CD4-positive, alpha-beta T cell (primary cell): ENCODE measurements at regions not wholly inside any gene's neighbourhood (a gene's known extent, or its start where the extent isn't known, plus 50 kb on each side); places are given as distances from the start of the nearest gene placed in this dataset.
A peak's percentile ranks its signal among the peaks of the same experiment; 100 is the strongest.
"Not testable (repeated sequence)": the region's sequence is repeated elsewhere in the genome, so short reads cannot be mapped to it uniquely, and the experiment has no call there.

ENCODE experiments used
- ATAC-seq: fragments of 200-7000 bp; cut with Tn5 transposase; one replicate; pipeline ENCODE4 v1.10.0; 2022; ENCODE audit warnings: mild to moderate bottlenecking; ENCODE audit not compliant: poor library complexity
- CTCF ChIA-PET: fragments of 350-600 bp; sonication (Branson Sonifier 250); formaldehyde crosslinking; loops from one replicate; lab custom pipeline; 2021; ENCODE audit warnings: antibody characterized with exemption, inconsistent platforms; lab: Charles Lee
- POLR2A ChIA-PET: fragments of 350-600 bp; sonication (Branson Sonifier 250); formaldehyde crosslinking; loops from one replicate; lab custom pipeline; 2021; ENCODE audit warnings: antibody characterized with exemption, inconsistent platforms; lab: Charles Lee
- DNase-seq, 14 experiments: peaks; one replicate each; pipeline ENCODE4 v3.0.0-alpha.2; 2013 to 2020; ENCODE audit warnings: mixed read lengths in 2 of 14
- H3K27ac ChIP-seq, 2 donors: one replicate each; pipeline versions ENCODE4 v1.5.1 to v1.7.0; 2013; ENCODE audit warnings: low read length in 2 of 2, low read depth in 1 of 2, mild to moderate bottlenecking in 1 of 2
- H3K27me3 ChIP-seq, 2 experiments: 1 replicate in 1 of 2; 2 replicates in 1 of 2; pipeline versions ENCODE4 v1.6.1 to v1.7.0; 2013; ENCODE audit warnings: low read length in 2 of 2, control low read depth in 1 of 2, mild to moderate bottlenecking in 1 of 2, moderate library complexity in 1 of 2; ENCODE audit not compliant: insufficient read depth in 2 of 2, control insufficient read depth in 1 of 2
- H3K36me3 ChIP-seq: one replicate; pipeline ENCODE4 v1.6.1; 2013; ENCODE audit warnings: low read length, control low read depth; ENCODE audit not compliant: insufficient read depth
- H3K4me1 ChIP-seq: one replicate; pipeline ENCODE4 v1.6.1; 2013; ENCODE audit warnings: low read length, control low read depth; ENCODE audit not compliant: insufficient read depth
- H3K4me3 ChIP-seq: one replicate; pipeline ENCODE4 v1.5.1; 2013; ENCODE audit warnings: mild to moderate bottlenecking, low read length, moderate library complexity
- H3K9me3 ChIP-seq, 2 experiments: 1 replicate in 1 of 2; 2 replicates in 1 of 2; pipeline versions ENCODE4 v1.6.1 to v1.7.0; 2013; ENCODE audit warnings: low read length in 2 of 2, mild to moderate bottlenecking in 2 of 2, control low read depth in 1 of 2, moderate library complexity in 1 of 2; ENCODE audit not compliant: control insufficient read depth in 1 of 2, insufficient read depth in 1 of 2
- H3K27ac Mint-ChIP-seq: one replicate; pipeline ENCODE4 v1.8.0; 2020; ENCODE audit warnings: mixed read lengths
- H3K27me3 Mint-ChIP-seq: one replicate; pipeline ENCODE4 v1.8.0; 2021; ENCODE audit warnings: mixed read lengths
- H3K36me3 Mint-ChIP-seq: one replicate; pipeline ENCODE4 v1.8.0; 2021; ENCODE audit warnings: low read depth, mixed read lengths
- H3K4me1 Mint-ChIP-seq: one replicate; pipeline ENCODE4 v1.8.0; 2021; ENCODE audit warnings: low read depth, mixed read lengths
- H3K4me3 Mint-ChIP-seq: one replicate; pipeline ENCODE4 v1.8.0; 2020; ENCODE audit warnings: mild to moderate bottlenecking, mixed read lengths
- H3K9me3 Mint-ChIP-seq: one replicate; pipeline ENCODE4 v1.8.0; 2020; ENCODE audit warnings: mixed read lengths
- intact Hi-C, 2 experiments: fragments of 100-400 bp; cut with DNase I in 1 of 2; cut with micrococcal nuclease in 1 of 2; formaldehyde crosslinking; loops; one replicate each; pipeline versions ENCODE4 v1.15.1 to v1.9.0; 2023 to 2025; cut with DNase I, micrococcal nuclease

DNA sequence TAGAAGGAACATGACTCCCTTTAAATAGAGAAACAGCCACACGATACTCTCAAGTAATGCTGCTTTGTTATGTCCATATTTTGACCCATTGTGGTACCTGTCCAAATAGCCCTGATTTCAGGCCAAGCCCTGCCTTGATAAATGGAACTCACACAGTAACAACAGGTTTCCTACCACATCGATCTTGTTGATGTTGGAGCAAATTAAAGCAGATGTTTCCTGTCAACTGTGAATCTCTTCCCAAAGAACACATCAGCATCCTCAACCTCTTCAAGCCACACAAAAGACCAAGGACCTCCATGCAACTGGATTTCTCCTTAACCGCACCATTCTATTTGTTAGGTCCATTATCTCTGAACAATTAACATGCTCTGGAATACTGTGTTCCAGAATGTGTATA is 109.5 kb downstream of the FOXD4L6 start:
- H3K9me3 ChIP-seq, CTCF ChIA-PET, DNase-seq, H3K4me1 Mint-ChIP-seq, POLR2A ChIA-PET, intact Hi-C loops, H3K4me3 ChIP-seq, H3K27me3 Mint-ChIP-seq, H3K27me3 ChIP-seq, H3K4me3 Mint-ChIP-seq, H3K9me3 Mint-ChIP-seq, H3K4me1 ChIP-seq, ATAC-seq, H3K27ac ChIP-seq, H3K36me3 ChIP-seq, H3K27ac Mint-ChIP-seq: not testable (repeated sequence)
- peaks cover 41% of the 10 kb centered on the region for H3K36me3 Mint-ChIP-seq

DNA sequence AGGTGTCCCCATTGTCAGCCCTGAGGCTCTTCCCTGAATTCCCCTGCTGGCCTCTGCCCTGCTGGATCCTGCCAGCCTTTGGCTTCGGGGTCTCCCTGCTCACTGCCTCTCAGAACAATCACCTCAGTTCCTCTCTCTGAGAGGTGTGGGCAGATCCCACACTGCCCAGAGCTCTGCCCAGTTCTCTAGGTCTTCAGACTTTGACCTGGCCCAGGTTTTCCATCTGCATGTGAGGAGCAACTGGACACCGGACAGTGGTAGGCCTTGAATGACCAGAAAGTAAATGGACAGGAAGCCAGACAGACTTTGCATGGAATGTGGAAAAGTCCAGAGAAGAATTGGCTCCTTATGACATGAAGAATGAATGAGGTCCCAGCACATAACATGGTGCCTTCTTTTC is 111.8 kb downstream of the FOXD4L6 start:
- ATAC-seq, H3K27me3 ChIP-seq, H3K9me3 Mint-ChIP-seq, POLR2A ChIA-PET, H3K27me3 Mint-ChIP-seq, H3K4me3 Mint-ChIP-seq, intact Hi-C loops, H3K27ac ChIP-seq, DNase-seq, H3K4me3 ChIP-seq, H3K27ac Mint-ChIP-seq, H3K4me1 Mint-ChIP-seq, H3K9me3 ChIP-seq, CTCF ChIA-PET, H3K4me1 ChIP-seq: not testable (repeated sequence)
- H3K36me3 Mint-ChIP-seq = peaks cover 57% of the 10 kb centered on the region
- peaks cover 10% of the 10 kb centered on the region for H3K36me3 ChIP-seq

DNA sequence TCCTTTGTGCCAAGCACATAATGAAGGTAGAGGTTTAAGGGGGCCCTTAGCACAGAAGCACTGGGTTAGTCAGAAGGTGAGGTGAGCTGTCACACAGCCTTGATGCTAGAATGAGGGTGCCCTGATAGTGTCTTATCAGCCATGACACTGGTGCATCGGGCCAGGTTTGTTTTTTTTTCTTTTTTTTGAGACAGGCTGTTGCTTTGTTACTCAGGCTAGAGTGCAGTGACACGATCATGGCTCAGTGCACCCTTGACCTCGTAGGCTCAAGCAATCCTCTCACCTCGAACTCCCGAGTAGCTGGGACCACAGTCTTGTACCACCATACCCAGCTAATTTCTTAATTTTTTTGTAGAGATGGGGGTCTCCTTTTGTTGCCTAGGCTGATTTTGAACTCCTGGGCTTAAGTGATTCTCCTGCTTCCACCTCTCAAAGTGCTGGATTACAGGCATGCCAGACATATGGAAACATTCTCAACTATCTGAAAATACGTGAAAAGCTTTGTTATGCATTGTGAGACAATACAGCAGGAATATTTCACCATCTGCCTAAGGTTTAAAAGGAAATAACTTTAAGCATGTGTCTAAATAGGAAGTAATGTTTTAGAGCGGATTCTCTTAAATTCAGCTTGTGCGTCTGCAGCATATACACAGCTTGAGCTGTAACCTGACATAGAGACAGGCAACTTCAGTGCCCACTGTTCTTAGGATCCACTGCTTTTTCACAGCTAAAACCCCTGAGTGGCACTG is 128.4 kb downstream of the FOXD4L6 start:
- DNase-seq, H3K4me3 Mint-ChIP-seq, ATAC-seq, H3K9me3 ChIP-seq, H3K9me3 Mint-ChIP-seq, H3K36me3 ChIP-seq, H3K27me3 Mint-ChIP-seq, H3K4me1 ChIP-seq, H3K27ac ChIP-seq, POLR2A ChIA-PET, H3K4me3 ChIP-seq, intact Hi-C loops, H3K27me3 ChIP-seq, H3K27ac Mint-ChIP-seq: not testable (repeated sequence)
- Mint-ChIP-seq H3K4me1 (peaks cover 52% of the 10 kb centered on the region), H3K36me3 (peaks cover 57% of the 10 kb centered on the region)
- CTCF ChIA-PET = interaction anchor here (1.2 kb wide), 1 partner anchor 8 kb away, joined by 3 read pairs; no protein-coding TSS in a partner anchor

DNA sequence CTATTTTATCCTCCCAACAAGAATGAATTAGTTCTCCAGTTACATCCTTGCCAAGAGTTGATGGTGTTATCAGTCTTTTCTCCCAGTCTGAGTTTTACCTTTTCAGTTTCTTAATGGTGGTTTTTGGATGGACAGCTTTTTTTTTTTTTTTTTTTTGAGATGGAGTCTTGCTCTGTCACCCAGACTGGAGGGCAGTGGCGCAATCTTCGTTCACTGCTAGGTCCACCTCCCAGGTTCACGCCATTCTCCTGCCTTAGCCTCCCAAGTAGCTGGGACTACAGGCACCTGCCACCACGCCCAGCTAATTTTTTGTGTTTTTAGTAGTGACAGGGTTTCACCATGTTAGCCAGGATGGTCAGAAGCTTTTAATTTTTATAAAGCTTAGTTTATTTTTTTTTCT is 133.0 kb downstream of the FOXD4L6 start:
- DNase-seq, CTCF ChIA-PET, H3K36me3 ChIP-seq, H3K9me3 Mint-ChIP-seq, H3K4me3 ChIP-seq, H3K27me3 Mint-ChIP-seq, ATAC-seq, H3K27ac Mint-ChIP-seq, intact Hi-C loops, H3K9me3 ChIP-seq, H3K27ac ChIP-seq, POLR2A ChIA-PET, H3K4me3 Mint-ChIP-seq, H3K27me3 ChIP-seq: not testable (repeated sequence)
- Mint-ChIP-seq H3K4me1 (peaks cover 69% of the 10 kb centered on the region), H3K36me3 (peaks cover 60% of the 10 kb centered on the region)
- peaks cover 13% of the 10 kb centered on the region for H3K4me1 ChIP-seq

DNA sequence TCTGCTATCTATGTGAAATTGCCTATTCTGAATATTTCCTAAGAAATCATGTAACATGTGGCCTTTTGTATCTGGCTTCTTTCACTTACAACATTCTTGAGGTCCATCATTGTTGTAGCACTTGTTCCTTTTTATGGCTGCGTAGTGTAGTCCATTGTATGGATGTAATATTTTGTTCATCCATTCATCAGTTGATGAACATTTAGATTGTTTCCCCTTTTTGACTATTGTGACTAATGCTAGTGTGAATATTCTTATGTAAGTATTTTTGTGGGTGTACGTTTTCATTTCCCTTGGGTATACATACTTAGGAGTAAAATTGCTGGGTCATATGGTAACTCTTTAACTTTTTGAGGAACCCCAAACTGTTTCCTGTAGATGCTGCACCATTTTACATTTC is 134.6 kb downstream of the FOXD4L6 start:
- H3K9me3 ChIP-seq, H3K27ac ChIP-seq, ATAC-seq, CTCF ChIA-PET, H3K27me3 ChIP-seq, intact Hi-C loops, H3K4me3 ChIP-seq, H3K4me3 Mint-ChIP-seq, H3K27me3 Mint-ChIP-seq, H3K9me3 Mint-ChIP-seq, H3K36me3 ChIP-seq, H3K27ac Mint-ChIP-seq, POLR2A ChIA-PET: not testable (repeated sequence)
- peaks cover 13% of the 10 kb centered on the region for H3K4me1 ChIP-seq
- H3K36me3 Mint-ChIP-seq = peaks cover 44% of the 10 kb centered on the region
- peak in 2 of 14 experiments; percentile 7 to 9 for DNase-seq
- peaks cover 59% of the 10 kb centered on the region for H3K4me1 Mint-ChIP-seq

DNA sequence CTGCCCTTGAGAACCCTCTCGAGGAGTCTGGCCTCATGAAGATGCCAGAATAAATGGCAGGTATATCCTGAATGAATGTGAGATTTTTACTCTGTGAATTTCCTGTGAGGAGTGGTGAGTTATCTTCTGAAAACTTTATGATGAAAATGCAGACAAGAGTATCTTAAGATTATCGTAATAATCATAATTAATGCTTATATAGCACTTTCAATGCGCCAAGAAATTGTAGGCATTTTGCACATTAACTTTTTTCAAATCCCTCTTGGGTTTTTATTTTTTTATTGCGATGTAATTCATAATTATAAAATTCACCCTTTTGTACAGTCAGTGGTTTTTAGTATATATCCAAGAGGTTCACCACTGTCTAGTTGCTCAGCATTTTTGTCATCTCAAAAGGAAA is 135.1 kb downstream of the FOXD4L6 start:
- H3K4me3 Mint-ChIP-seq, ATAC-seq, H3K27me3 ChIP-seq, intact Hi-C loops, H3K9me3 ChIP-seq, H3K9me3 Mint-ChIP-seq, H3K27ac ChIP-seq, H3K4me3 ChIP-seq, POLR2A ChIA-PET, H3K36me3 ChIP-seq, DNase-seq, CTCF ChIA-PET, H3K27me3 Mint-ChIP-seq, H3K27ac Mint-ChIP-seq: not testable (repeated sequence)
- peaks cover 13% of the 10 kb centered on the region for H3K4me1 ChIP-seq
- Mint-ChIP-seq H3K36me3 (peaks cover 44% of the 10 kb centered on the region), H3K4me1 (peaks cover 55% of the 10 kb centered on the region)

DNA sequence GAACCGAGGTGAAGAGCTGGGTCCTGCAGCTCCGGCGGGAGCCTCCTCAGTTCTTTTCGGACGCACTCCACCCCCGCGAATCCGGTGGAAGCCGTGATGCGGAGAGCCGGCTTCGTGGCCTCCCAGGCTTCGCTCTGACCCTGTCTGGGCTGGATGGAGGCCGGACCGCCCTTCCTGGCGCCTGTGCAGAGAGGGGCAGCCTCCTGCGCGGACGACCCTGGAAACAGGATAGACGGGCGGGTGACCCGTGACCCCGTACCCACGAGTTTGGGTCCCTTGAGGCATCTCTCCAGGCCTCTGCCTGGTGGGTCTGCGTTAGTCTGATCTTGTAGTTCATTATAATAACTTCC is 136.0 kb downstream of the FOXD4L6 start:
- H3K27ac ChIP-seq = peak overlapping the region; percentile 88 to 94
- H3K27me3 Mint-ChIP-seq, H3K4me3 Mint-ChIP-seq, H3K9me3 Mint-ChIP-seq, H3K9me3 ChIP-seq, intact Hi-C loops, ATAC-seq, CTCF ChIA-PET, H3K27ac Mint-ChIP-seq, H3K36me3 ChIP-seq, H3K27me3 ChIP-seq: not testable (repeated sequence)
- POLR2A ChIA-PET = interaction anchor here (1.0 kb wide), 1 partner anchor 96 kb away, joined by 3 read pairs; no protein-coding TSS in a partner anchor
- peaks cover 49% of the 10 kb centered on the region for H3K4me1 Mint-ChIP-seq
- peaks cover 43% of the 10 kb centered on the region for H3K36me3 Mint-ChIP-seq
- peaks cover 13% of the 10 kb centered on the region for H3K4me1 ChIP-seq
- H3K4me3 ChIP-seq = peak overlapping the region; percentile 68
- DNase-seq = peak in 1 of 14 experiments; percentile 44
